H9 (cell line): ENCODE measurements at regions not wholly inside any gene's neighbourhood (a gene's known extent, or its start where the extent isn't known, plus 50 kb on each side); places are given as distances from the start of the nearest gene placed in this dataset.

Source experiments
- DNase-seq: peaks from one replicate; pipeline ENCODE4 v3.0.0-alpha.2; 2017
- H2AFZ ChIP-seq: one replicate; pipeline ENCODE4 v1.6.1; 2013; ENCODE audit warnings: mild to moderate bottlenecking, low read length, control low read depth, moderate library complexity
- H2AK5ac ChIP-seq: 2 replicates; pipeline ENCODE4 v1.6.1; 2013; ENCODE audit warnings: low read length, control low read depth, mixed read lengths; ENCODE audit not compliant: insufficient read length
- H2BK120ac ChIP-seq: one replicate; pipeline ENCODE4 v1.6.1; 2013; ENCODE audit warnings: low read depth, mild to moderate bottlenecking, low read length, control low read depth, inconsistent platforms; ENCODE audit not compliant: poor library complexity, severe bottlenecking
- H2BK12ac ChIP-seq: 2 replicates; pipeline ENCODE4 v1.6.1; 2013; ENCODE audit warnings: low read length, control low read depth, mixed read lengths, low read depth; ENCODE audit not compliant: insufficient read length
- H2BK15ac ChIP-seq: 2 replicates; pipeline ENCODE4 v1.6.1; 2013; ENCODE audit warnings: low read depth, low read length, control low read depth
- H2BK20ac ChIP-seq: one replicate; pipeline ENCODE4 v1.6.1; 2013; ENCODE audit warnings: low read depth, mild to moderate bottlenecking, low read length, control low read depth, inconsistent platforms; ENCODE audit not compliant: poor library complexity, severe bottlenecking
- H2BK5ac ChIP-seq: 2 replicates; pipeline ENCODE4 v1.6.1; 2013; ENCODE audit warnings: low read length, control low read depth, mixed read lengths; ENCODE audit not compliant: insufficient read length
- H3K14ac ChIP-seq: 2 replicates; pipeline ENCODE4 v1.6.1; 2013; ENCODE audit warnings: low read length, control low read depth; ENCODE audit not compliant: insufficient read depth
- H3K18ac ChIP-seq: 2 replicates; pipeline ENCODE4 v1.6.1; 2013; ENCODE audit warnings: low read depth, mild to moderate bottlenecking, mixed read lengths, low read length, control low read depth; ENCODE audit not compliant: insufficient read length
- H3K23ac ChIP-seq: 2 replicates; pipeline ENCODE4 v1.6.1; 2013; ENCODE audit warnings: low read length, control low read depth, mixed read lengths, low read depth; ENCODE audit not compliant: insufficient read length
- H3K23me2 ChIP-seq: 2 replicates; pipeline ENCODE4 v1.6.1; 2013; ENCODE audit warnings: low read depth, mild to moderate bottlenecking, mixed read lengths, low read length, control low read depth; ENCODE audit not compliant: insufficient read length, poor library complexity, severe bottlenecking
- H3K27ac ChIP-seq: 2 replicates; pipeline ENCODE4 v1.5.1; 2013; ENCODE audit warnings: low read length, control low read depth, mixed read lengths, low read depth; ENCODE audit not compliant: insufficient read length
- H3K27me3 ChIP-seq: 2 replicates; pipeline ENCODE4 v1.6.1; 2013; ENCODE audit warnings: low read length, control low read depth, inconsistent platforms; ENCODE audit not compliant: insufficient read depth
- H3K4ac ChIP-seq: 2 replicates; pipeline ENCODE4 v1.6.1; 2013; ENCODE audit warnings: low read depth, mild to moderate bottlenecking, control low read depth, inconsistent platforms, low read length, moderate library complexity
- H3K4me1 ChIP-seq: 2 replicates; pipeline ENCODE4 v1.6.1; 2013; ENCODE audit warnings: low read length, control low read depth, inconsistent platforms; ENCODE audit not compliant: insufficient read depth
- H3K4me2 ChIP-seq: 2 replicates; pipeline ENCODE4 v1.6.1; 2013; ENCODE audit warnings: low read length, control low read depth, mixed read lengths; ENCODE audit not compliant: insufficient read length, insufficient read depth
- H3K56ac ChIP-seq: 2 replicates; pipeline ENCODE4 v1.6.1; 2013; ENCODE audit warnings: low read depth, mild to moderate bottlenecking, mixed read lengths, low read length, control low read depth; ENCODE audit not compliant: insufficient read length
- H3K79me1 ChIP-seq: 2 replicates; pipeline ENCODE4 v1.6.1; 2013; ENCODE audit warnings: low read depth, mild to moderate bottlenecking, moderate library complexity, low read length, control low read depth, inconsistent platforms; ENCODE audit not compliant: insufficient read depth, poor library complexity, severe bottlenecking
- H3K79me2 ChIP-seq: 2 replicates; pipeline ENCODE4 v1.6.1; 2013; ENCODE audit warnings: low read length, control low read depth, inconsistent platforms; ENCODE audit not compliant: insufficient read depth
- H3K9ac ChIP-seq: 2 replicates; pipeline ENCODE4 v1.6.1; 2013; ENCODE audit warnings: low read length, control low read depth, mixed read lengths; ENCODE audit not compliant: insufficient read length; ENCODE audit errors: extremely low read depth
- H3K9me3 ChIP-seq: one replicate; pipeline ENCODE4 v1.6.1; 2013; ENCODE audit warnings: low read depth, low read length, inconsistent platforms; ENCODE audit not compliant: control insufficient read depth
- H3T11ph ChIP-seq: one replicate; pipeline ENCODE4 v1.6.1; 2013; ENCODE audit warnings: mild to moderate bottlenecking, low read length, control low read depth, inconsistent platforms
- H4K20me1 ChIP-seq: one replicate; pipeline ENCODE4 v1.6.1; 2013; ENCODE audit not compliant: control insufficient read depth, insufficient read length, insufficient read depth
- H4K5ac ChIP-seq: 2 replicates; pipeline ENCODE4 v1.6.1; 2013; ENCODE audit warnings: low read depth, mild to moderate bottlenecking, mixed read lengths, low read length, control low read depth; ENCODE audit not compliant: insufficient read length
- H4K8ac ChIP-seq: replicated peaks from 2 replicates; pipeline ENCODE4 v1.6.1; 2013; ENCODE audit warnings: low read length, control low read depth, mixed read lengths, low read depth; ENCODE audit not compliant: insufficient read length
- H4K91ac ChIP-seq: 2 replicates; pipeline ENCODE4 v1.6.1; 2013; ENCODE audit warnings: low read depth, mild to moderate bottlenecking, moderate library complexity, mixed read lengths, low read length, control low read depth; ENCODE audit not compliant: insufficient read length
- H3K27ac Mint-ChIP-seq, 3 experiments: 2 replicates in 2 of 3; 3 replicates in 1 of 3; pipeline ENCODE4 v1.8.0; 2020 to 2021; ENCODE audit warnings: mixed read lengths in 3 of 3, mild to moderate bottlenecking in 1 of 3, moderate library complexity in 1 of 3
- H3K27me3 Mint-ChIP-seq: 2 replicates; pipeline ENCODE4 v1.8.0; 2021; ENCODE audit warnings: low read depth, mild to moderate bottlenecking, moderate library complexity, mixed read lengths
- H3K36me3 Mint-ChIP-seq, 3 experiments: 2 replicates in 2 of 3; 3 replicates in 1 of 3; pipeline ENCODE4 v1.8.0; 2020 to 2021; ENCODE audit warnings: low read depth in 3 of 3, mixed read lengths in 3 of 3; ENCODE audit not compliant: insufficient read depth in 1 of 3
- H3K4me1 Mint-ChIP-seq, 2 experiments: 2 replicates each; pipeline ENCODE4 v1.8.0; 2020; ENCODE audit warnings: mixed read lengths in 2 of 2
- H3K4me3 Mint-ChIP-seq, 2 experiments: 2 replicates in 1 of 2; 3 replicates in 1 of 2; pipeline ENCODE4 v1.8.0; 2020 to 2021; ENCODE audit warnings: mild to moderate bottlenecking in 2 of 2, mixed read lengths in 2 of 2, moderate library complexity in 1 of 2
- H3K9me3 Mint-ChIP-seq, 2 experiments: 2 replicates in 1 of 2; 3 replicates in 1 of 2; pipeline ENCODE4 v1.8.0; 2020; ENCODE audit warnings: mild to moderate bottlenecking in 2 of 2, mixed read lengths in 2 of 2, moderate library complexity in 1 of 2
- WGBS: extraction: QIAGEN DNeasy Blood & Tissue Kit; methylation state at CpG from one replicate; pipeline ENCODE4 v1.1.7; 2013; ENCODE audit warnings: missing lambda C conversion rate, low lambda C conversion rate, mixed read lengths; ENCODE audit not compliant: insufficient read length; ENCODE audit errors: extremely low coverage; 5-methylcytosine and 5-hydroxymethylcytosine counted together
- TF ChIP-seq, protein P1 (sequence below): fragments of 200-600 bp; sonication (generic); conservative IDR thresholded peaks from 3 replicates; pipeline ENCODE4 v1.8.0; 2021; ENCODE audit warnings: antibody characterized with exemption, mild to moderate bottlenecking

GRCh38 chr4:26067035-26067434 is 153.0 kb downstream of the SMIM20 start:
- Mint-ChIP-seq H3K27ac (no peak overlapping the region), H3K4me1 (peaks cover 9 to 12% of the 10 kb centered on the region in 2 experiments), H3K4me3 (no peak overlapping the region), H3K27me3 (peaks cover 3% of the 10 kb centered on the region), H3K9me3 (no peaks in the 10 kb centered on the region; a peak in 1 of 5 replicates), H3K36me3 (no peaks in the 10 kb centered on the region)
- Histone ChIP-seq H3K27ac (no peak overlapping the region), H4K5ac (no peak overlapping the region), H3K23me2 (peaks cover 3% of the 10 kb centered on the region), H2BK5ac (no peak overlapping the region), H2BK120ac (no peak overlapping the region), H3K23ac (no peak overlapping the region), H3K79me2 (no peaks in the 10 kb centered on the region), H2BK12ac (no peak overlapping the region), H2BK20ac (no peak overlapping the region), H4K20me1 (no peaks in the 10 kb centered on the region), H3K79me1 (no peaks in the 10 kb centered on the region), H3K27me3 (no peaks in the 10 kb centered on the region), H3K4me1 (no peaks in the 10 kb centered on the region), H4K8ac (no peak overlapping the region), H3K56ac (no peak overlapping the region), H3K14ac (no peak overlapping the region), H2AK5ac (no peak overlapping the region), H2BK15ac (no peak overlapping the region), H3K9me3 (no peaks in the 10 kb centered on the region), H4K91ac (no peak overlapping the region), H3K18ac (no peak overlapping the region), H3T11ph (no peak overlapping the region), H2AFZ (no peak overlapping the region), H3K9ac (no peak overlapping the region), H3K4ac (no peak overlapping the region), H3K4me2 (no peak overlapping the region)
- DNase-seq: peak; percentile 41
- no CpG with 5 or more reads among the region's 5 CpGs for WGBS
- TF ChIP-seq, protein P1, sequence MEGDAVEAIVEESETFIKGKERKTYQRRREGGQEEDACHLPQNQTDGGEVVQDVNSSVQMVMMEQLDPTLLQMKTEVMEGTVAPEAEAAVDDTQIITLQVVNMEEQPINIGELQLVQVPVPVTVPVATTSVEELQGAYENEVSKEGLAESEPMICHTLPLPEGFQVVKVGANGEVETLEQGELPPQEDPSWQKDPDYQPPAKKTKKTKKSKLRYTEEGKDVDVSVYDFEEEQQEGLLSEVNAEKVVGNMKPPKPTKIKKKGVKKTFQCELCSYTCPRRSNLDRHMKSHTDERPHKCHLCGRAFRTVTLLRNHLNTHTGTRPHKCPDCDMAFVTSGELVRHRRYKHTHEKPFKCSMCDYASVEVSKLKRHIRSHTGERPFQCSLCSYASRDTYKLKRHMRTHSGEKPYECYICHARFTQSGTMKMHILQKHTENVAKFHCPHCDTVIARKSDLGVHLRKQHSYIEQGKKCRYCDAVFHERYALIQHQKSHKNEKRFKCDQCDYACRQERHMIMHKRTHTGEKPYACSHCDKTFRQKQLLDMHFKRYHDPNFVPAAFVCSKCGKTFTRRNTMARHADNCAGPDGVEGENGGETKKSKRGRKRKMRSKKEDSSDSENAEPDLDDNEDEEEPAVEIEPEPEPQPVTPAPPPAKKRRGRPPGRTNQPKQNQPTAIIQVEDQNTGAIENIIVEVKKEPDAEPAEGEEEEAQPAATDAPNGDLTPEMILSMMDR: no peak
